Activated T-cell treated with anti-CD3 and anti-CD28 coated beads, Interleukin-2, amount 50 U/mL, for 48 hours (primary cell): ENCODE measurements at regions not wholly inside any gene's neighbourhood (a gene's known extent, or its start where the extent isn't known, plus 50 kb on each side); places are given as distances from the start of the nearest gene placed in this dataset.

ENCODE experiments used
- DNase-seq, 2 experiments: peaks; one replicate each; pipeline ENCODE4 v3.0.0-alpha.2; 2020

DNA sequence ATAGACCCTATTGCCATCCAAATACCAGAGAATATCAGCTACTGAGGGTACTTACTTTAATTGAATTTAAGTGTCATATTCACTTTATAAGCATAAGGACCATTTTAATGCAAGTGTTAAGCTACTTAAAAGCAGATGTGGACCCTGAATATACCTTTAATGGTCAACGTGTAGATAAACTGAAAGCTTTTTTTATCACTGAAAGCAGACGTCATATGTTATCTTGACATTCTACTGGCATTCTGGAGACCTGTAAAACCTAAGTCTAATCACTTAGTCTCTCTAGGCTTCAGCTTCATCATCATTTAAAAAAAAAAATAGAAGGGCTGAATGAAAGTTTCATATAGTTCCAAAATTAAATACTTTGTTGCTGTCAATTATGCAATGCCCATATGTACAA is 116.5 kb downstream of the ELAPOR2 start:
- DNase-seq: no peak

GRCh38 chr7:86942081-86942480 is 117.4 kb downstream of the ELAPOR2 start:
- no peak for DNase-seq

- DNase-seq: no peak
Measured at GRCh38 chr7:86939197-86939814, 120.1 kb downstream of the ELAPOR2 start.

GRCh38 chr7:86937363-86937878 is 122.0 kb downstream of the ELAPOR2 start:
- DNase-seq: no peak

- DNase-seq: no peak
Measured at GRCh38 chr7:86933295-86933845, 126.1 kb downstream of the ELAPOR2 start.

- peak in 1 of 2 experiments; percentile 33 for DNase-seq
Measured at GRCh38 chr7:86932038-86932512, 127.4 kb downstream of the ELAPOR2 start.

DNA sequence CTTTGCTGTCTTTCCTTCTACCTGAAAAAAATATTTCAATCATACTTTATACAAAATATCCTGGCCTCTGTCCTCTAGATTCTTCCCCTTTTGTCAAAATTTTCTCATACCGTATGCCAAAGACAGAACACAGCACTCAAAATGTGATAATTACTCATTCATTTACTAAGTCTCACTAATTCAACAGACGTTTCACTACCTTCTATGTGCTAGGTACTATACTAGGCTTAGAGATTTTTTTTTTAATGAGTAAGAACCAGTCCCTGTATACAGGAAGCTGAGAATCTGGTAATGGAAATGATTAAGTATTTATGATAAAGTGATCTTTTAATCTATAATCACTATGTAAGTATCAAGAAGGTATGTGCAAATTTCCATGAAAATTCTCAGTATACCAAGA is 128.0 kb downstream of the ELAPOR2 start:
- DNase-seq: no peak

DNA sequence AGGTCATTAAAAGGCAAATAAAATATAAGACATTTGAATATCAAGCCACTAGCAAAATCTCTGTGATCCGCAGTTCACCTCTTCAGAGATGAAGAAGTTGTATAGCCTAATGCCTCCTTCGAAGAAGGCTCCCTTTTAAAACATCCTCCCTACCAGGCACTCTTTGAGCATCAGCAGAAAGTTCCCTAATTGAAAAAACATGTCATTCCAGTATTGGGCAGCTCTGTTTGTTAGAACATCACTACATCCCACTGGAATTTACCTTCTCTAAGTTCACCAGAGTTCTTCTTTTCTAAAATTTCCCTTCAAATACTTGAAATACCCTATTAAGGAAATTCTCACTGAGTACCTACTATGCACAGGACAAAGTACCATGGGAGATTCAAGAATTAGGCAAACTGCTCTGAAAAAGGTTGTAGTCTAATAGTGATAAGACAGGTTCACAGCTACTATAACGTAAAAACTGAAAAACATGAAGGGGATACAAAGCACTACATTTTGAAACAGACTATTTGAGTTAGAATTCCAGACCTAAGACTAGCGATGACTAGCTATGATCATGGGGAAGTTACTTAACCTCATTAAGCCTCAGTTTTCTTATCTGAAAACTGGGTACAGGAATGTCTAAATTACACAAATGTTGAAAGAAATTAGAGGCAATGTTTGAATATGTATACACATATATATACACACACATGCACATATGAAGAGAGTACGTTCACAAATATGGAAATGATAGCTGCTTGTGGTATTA is 128.7 kb downstream of the ELAPOR2 start:
- DNase-seq: no peak

DNA sequence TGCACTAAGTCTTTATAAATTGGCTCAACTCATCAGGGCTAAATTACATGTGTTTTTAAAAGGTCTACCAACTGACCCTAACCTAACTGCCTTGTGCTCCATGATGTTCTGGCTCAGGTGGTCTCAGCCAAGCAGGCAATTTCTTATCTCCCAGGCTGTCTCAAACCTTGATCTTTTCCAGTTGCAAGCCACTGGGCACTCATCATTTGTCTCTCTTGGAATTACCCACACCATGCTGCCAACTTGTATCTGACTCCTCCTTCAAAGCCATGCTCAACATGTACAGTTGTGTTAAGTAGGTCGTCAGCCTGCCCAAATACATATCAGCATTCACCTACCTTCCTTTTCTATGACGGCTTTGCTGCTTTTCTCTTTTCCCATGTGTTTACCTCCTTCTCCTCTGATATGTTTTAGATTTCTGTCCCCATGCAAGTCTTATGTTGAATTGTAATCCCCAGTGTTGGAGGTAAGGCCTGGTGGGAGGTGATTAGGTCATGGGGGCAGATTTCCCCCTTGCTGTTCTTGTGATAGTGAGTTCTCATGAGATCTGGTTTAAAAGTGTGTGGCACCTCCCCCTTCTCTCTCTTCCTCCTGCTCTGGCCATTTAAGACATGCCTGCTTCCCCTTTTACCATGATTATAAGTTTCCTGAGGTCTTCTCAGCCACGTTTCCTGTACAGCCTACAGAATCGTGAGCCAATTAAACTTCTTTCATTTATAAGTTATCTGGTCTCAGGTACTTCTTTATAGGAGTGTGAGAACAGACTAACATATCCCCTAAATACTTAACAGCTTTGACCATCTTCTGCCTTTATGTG is 130.0 kb downstream of the ELAPOR2 start:
- DNase-seq: no peak

DNA sequence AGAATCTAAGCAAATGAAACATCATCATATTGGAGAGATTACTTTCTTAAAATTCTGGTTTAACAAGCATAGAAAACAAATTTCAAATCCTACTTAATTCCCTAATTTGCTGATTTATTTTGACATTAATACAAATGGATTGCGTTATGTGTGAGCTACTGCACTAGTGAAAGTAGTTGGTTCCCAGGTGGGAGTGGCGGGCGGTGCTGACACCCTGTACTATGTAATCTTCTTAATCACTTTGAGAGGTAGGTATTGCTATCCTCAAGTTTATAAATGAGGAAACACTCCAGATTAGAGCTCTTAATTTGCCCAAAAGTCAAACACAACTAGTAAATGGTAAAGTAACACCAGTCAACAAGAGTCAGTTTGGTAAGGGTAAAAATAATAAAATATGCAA is 131.1 kb downstream of the ELAPOR2 start:
- DNase-seq: no peak

- no peak for DNase-seq
Measured at GRCh38 chr7:86926732-86927131, 132.7 kb downstream of the ELAPOR2 start.

- DNase-seq: no peak
Measured at GRCh38 chr7:86925221-86925620, 134.2 kb downstream of the ELAPOR2 start.

DNA sequence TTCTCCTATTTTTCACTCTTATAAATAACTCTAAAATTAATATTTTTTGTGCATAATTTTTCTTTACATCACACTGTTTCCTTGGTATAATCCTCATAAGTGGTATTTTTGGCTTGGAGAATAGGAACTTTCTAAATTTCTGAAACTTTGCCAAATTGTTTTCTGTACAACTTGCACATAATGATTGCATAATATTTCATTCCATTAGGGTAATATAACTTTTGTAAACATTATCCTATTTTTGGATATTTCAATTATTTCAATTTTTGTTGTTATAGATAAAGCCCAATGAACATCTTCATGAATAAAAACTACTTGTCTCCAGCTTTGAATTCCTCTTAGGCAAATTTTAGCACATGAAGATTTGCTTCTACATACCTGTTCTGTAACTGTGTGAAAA is 135.9 kb downstream of the ELAPOR2 start:
- no peak for DNase-seq

DNA sequence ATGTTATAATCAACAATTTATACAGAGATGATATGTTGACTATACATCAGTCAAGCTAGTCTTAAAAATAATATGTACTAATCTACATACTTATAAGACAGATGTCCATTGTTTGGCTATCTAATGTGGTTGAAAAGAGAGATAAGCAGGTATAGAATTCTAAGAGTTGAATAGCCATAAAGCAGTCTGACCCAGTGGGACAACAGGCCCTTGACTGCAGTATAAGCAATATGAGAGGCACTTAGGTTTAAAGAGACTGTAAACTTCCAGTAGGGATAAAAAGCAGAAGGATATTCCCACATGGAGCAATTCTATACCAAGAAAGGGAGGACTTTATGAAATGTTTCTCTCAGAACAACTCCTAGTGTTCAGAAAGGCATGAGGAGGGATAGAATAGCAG is 139.3 kb downstream of the ELAPOR2 start:
- DNase-seq: no peak

DNA sequence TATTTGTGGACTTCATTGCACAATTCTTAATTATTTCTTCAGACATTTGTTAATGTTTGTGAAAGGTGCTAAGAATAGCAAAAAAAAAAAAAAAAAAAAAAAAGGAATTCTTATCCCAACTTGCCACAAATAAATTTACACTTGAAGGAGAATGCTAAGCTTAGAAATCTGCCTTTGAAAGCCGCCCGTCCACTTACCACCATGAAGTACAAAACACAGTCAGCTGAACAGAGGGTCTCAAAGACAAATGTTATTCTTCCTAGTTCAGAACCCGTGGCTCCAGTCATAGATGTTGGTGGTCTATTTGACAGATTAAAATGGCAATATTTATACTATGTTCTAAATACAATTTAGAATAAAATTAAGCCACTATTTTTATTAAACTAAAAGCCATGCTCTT is 141.2 kb downstream of the ELAPOR2 start:
- no peak for DNase-seq

DNA sequence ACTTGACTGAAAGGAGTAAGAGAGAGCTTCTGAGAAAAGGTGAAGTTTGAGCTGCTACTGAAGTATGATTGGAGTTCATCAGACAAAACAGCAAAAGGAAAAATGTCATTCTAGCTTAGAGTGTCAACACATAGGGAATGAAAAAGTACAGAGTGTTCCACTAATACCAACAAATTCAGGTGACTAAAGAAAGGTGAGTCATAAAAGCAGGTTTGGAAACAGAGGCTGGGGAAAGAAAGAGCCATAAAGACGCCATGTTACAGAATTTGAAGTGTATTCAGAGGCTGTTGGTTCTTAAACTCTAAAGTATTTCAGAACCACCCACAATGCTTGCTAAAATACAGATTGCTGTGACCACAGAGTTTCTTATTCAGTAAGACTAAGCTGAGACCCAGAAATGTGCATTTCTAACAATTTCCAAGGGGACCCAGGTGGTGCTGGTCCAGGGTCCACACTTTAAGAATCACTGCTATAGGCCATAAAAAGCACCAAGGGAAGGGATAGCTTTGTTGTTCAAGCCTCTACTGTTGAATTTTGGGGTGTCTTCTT is 143.1 kb downstream of the ELAPOR2 start:
- no peak for DNase-seq

DNA sequence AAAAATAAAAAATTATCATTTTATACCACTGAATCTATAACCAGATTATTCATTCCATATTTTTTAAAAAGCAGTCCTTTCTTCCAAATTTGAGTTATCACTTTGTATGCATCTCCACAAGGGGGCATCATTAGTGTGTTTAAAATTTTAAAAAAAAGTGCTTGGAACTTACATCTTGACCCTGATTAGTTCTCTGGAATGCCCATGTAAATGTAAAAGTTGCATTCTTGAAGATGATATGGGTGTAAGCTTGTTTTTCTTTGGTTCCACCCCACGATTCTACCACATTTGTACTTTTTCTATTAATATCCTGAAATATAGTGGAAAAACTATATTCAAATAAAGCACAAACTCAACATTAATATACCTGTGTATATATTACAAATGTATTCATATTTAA is 144.9 kb downstream of the ELAPOR2 start:
- DNase-seq: no peak
